Effector memory CD8-positive, alpha-beta T cell (primary cell): ENCODE measurements at regions not wholly inside any gene's neighbourhood (a gene's known extent, or its start where the extent isn't known, plus 50 kb on each side); places are given as distances from the start of the nearest gene placed in this dataset.

Experiments
- ATAC-seq: fragments of 150-1000 bp; cut with Tn5 transposase; replicated peaks from 2 replicates; pipeline ENCODE4 v1.10.0; 2021; ENCODE audit warnings: mild to moderate bottlenecking, moderate library complexity
- DNase-seq, 3 experiments: peaks; one replicate each; pipeline ENCODE4 v3.0.0; 2021
- H3K27ac Mint-ChIP-seq, 2 donors: one replicate each; pipeline ENCODE4 v1.8.0; 2022; ENCODE audit warnings: mild to moderate bottlenecking in 2 of 2, mixed read lengths in 2 of 2, moderate library complexity in 2 of 2
- H3K27me3 Mint-ChIP-seq, 2 donors: one replicate each; pipeline ENCODE4 v1.8.0; 2022; ENCODE audit warnings: mixed read lengths in 2 of 2
- H3K36me3 Mint-ChIP-seq: one replicate; pipeline ENCODE4 v1.8.0; 2022; ENCODE audit warnings: mild to moderate bottlenecking, moderate library complexity, mixed read lengths; ENCODE audit not compliant: insufficient read depth
- H3K4me1 Mint-ChIP-seq, 2 donors: one replicate each; pipeline ENCODE4 v1.8.0; 2022; ENCODE audit warnings: low read depth in 2 of 2, mixed read lengths in 2 of 2
- H3K4me3 Mint-ChIP-seq, 2 donors: one replicate each; pipeline ENCODE4 v1.8.0; 2022; ENCODE audit warnings: mild to moderate bottlenecking in 2 of 2, mixed read lengths in 2 of 2, moderate library complexity in 2 of 2
- H3K9me3 Mint-ChIP-seq, 2 donors: one replicate each; pipeline ENCODE4 v1.8.0; 2022; ENCODE audit warnings: mixed read lengths in 2 of 2

DNA sequence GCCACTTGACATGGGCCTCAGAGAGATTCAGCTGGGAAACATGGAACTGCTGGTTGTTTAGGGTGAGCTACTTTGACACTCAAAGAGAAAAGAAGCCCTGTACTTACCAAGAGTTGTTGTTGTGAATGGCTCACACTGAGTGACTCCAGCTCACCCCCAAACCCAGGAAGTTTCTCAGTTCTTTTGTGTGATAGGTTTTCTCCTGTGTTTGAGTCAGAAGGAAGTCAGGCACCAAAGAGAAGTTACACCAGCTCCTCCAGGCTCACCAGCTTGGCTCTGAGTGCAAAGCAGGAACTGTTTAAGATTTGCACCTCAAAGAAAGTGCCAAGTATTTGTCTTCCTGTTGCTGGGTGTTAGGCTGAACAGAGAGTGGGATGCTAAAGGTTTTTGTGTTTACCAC is 111.2 kb upstream of the PROX1 start:
- DNase-seq (no peak), ATAC-seq (no peak)
- no peak overlapping the region for H3K4me3 Mint-ChIP-seq
- no peaks in the 10 kb centered on the region for H3K27me3 Mint-ChIP-seq
- H3K36me3 Mint-ChIP-seq = no peaks in the 10 kb centered on the region
- no peaks in the 10 kb centered on the region for H3K4me1 Mint-ChIP-seq
- no peak overlapping the region for H3K27ac Mint-ChIP-seq
- H3K9me3 Mint-ChIP-seq = peaks cover 4 to 8% of the 10 kb centered on the region in 2 donors

DNA sequence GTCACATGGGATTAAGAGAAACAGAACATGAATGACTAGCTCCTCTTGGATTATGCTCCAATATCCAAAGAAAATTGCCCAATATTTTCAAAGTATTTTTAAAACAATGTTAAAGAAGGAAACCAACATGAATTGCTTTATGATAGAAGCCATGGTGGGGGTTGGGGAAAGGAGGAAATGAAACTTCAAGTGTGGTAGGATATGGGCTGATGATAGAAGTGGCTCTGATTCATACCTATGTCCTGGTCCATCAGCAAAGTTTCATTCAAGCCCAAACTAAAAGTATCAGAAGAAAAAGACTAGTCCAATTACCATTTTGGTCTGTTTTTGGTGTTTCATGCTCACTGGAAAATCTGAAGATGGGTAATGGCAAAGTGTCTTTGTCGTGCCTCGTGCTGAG is 104.2 kb upstream of the PROX1 start:
- Mint-ChIP-seq H3K9me3 (peaks cover 0 to 8% of the 10 kb centered on the region in 2 donors), H3K36me3 (no peaks in the 10 kb centered on the region), H3K4me1 (no peaks in the 10 kb centered on the region), H3K4me3 (no peak overlapping the region), H3K27ac (no peak overlapping the region), H3K27me3 (no peaks in the 10 kb centered on the region)
- ATAC-seq = no peak
- DNase-seq = no peak

DNA sequence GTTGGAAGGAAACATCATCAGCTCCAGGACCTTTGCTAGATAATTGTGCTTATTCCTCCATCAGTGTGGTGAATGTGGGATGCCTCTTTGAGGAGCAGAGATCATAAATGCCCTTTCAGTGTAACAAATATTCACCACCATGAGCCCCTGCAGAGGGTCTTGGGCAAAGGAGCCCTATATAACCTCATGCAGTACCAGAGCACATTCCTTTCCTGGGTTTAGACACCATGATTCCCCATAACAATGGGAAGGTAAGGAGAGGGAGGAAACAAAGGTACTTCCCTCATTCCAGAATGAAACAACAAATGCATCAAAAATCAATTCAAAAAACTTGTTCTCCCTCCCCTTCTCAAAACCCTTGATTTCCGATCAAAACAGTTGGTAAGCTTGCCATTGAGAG is 103.4 kb upstream of the PROX1 start:
- no peaks in the 10 kb centered on the region for H3K36me3 Mint-ChIP-seq
- no peak overlapping the region for H3K4me3 Mint-ChIP-seq
- no peaks in the 10 kb centered on the region for H3K27me3 Mint-ChIP-seq
- no peaks in the 10 kb centered on the region for H3K4me1 Mint-ChIP-seq
- peaks cover 0 to 8% of the 10 kb centered on the region in 2 donors for H3K9me3 Mint-ChIP-seq
- no peak for DNase-seq
- no peak for ATAC-seq
- no peak overlapping the region for H3K27ac Mint-ChIP-seq

- Mint-ChIP-seq H3K36me3 (no peaks in the 10 kb centered on the region), H3K9me3 (peaks cover 0 to 6% of the 10 kb centered on the region in 2 donors)
Observed at GRCh38 chr1:213884942-213885341, 102.8 kb upstream of the PROX1 start.

DNA sequence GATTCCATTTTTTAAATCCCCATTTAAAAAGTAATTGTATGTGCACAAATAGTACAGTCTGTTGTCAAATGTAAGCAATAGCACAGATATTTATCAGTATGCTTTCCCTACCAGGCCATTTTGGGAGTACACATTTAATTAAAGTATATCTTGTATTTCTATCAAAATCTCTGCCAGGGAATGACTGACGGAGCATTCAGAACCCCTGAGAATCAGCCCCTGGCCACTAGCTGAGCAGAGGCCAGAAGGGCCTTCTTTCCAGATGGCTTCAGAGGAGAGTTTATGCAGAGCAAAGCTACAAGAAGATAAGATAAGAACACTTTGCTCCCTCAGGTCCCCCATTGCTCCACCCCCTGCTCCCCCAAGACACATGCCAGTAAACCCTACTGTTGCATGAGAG is 99.9 kb upstream of the PROX1 start:
- Mint-ChIP-seq H3K27ac (no peak overlapping the region), H3K4me3 (no peak overlapping the region), H3K9me3 (no peaks in the 10 kb centered on the region), H3K27me3 (no peaks in the 10 kb centered on the region), H3K4me1 (no peaks in the 10 kb centered on the region), H3K36me3 (no peaks in the 10 kb centered on the region)
- no peak for DNase-seq
- no peak for ATAC-seq

More at GRCh38 chr1:213884942-213885341, 102.8 kb upstream of the PROX1 start:
- no peaks in the 10 kb centered on the region for H3K27me3 Mint-ChIP-seq
- H3K4me1 Mint-ChIP-seq = no peaks in the 10 kb centered on the region
- DNase-seq (no peak), ATAC-seq (no peak)
- no peak overlapping the region for H3K4me3 Mint-ChIP-seq
- H3K27ac Mint-ChIP-seq = no peak overlapping the region

GRCh38 chr1:213891989-213892902 is 95.5 kb upstream of the PROX1 start:
- H3K4me3 Mint-ChIP-seq = no peak overlapping the region
- ATAC-seq = no peak

DNA sequence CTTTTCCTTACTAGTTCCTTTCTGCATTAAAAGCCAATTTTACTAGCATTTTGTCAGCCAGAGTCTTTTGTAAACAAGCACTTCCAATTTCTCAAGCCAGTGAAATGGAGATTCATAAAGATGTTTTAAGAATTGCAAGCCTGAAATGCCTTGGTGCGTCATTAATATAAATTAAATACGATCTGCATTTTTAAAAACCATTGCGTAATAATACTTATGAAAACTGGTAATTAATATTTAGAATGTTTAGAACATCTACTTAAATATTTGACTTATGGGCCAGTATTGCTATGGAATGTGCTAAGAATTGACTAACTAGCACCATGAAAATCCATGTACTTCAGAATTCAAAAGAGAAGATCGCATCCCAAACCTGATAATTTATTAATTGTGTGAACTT is 89.1 kb upstream of the PROX1 start:
- Mint-ChIP-seq H3K27ac (no peak overlapping the region), H3K4me1 (no peaks in the 10 kb centered on the region), H3K36me3 (no peaks in the 10 kb centered on the region), H3K9me3 (no peaks in the 10 kb centered on the region), H3K4me3 (no peak overlapping the region), H3K27me3 (no peaks in the 10 kb centered on the region)
- DNase-seq (no peak), ATAC-seq (no peak)

More at GRCh38 chr1:213891989-213892902, 95.5 kb upstream of the PROX1 start:
- Mint-ChIP-seq H3K4me1 (no peaks in the 10 kb centered on the region), H3K27ac (no peak overlapping the region), H3K9me3 (no peaks in the 10 kb centered on the region), H3K27me3 (no peaks in the 10 kb centered on the region), H3K36me3 (no peaks in the 10 kb centered on the region)
- DNase-seq = no peak

GRCh38 chr1:213899413-213899812 is 88.4 kb upstream of the PROX1 start:
- no peak for ATAC-seq
- Mint-ChIP-seq H3K27ac (no peak overlapping the region), H3K36me3 (no peaks in the 10 kb centered on the region)

GRCh38 chr1:213905344-213905743 is 82.4 kb upstream of the PROX1 start:
- no peak for ATAC-seq
- Mint-ChIP-seq H3K4me1 (no peaks in the 10 kb centered on the region), H3K36me3 (no peaks in the 10 kb centered on the region), H3K27me3 (no peaks in the 10 kb centered on the region), H3K4me3 (no peak overlapping the region), H3K27ac (no peak overlapping the region), H3K9me3 (peaks cover 0 to 2% of the 10 kb centered on the region in 2 donors)
- no peak for DNase-seq

More at GRCh38 chr1:213899413-213899812, 88.4 kb upstream of the PROX1 start:
- no peaks in the 10 kb centered on the region for H3K4me1 Mint-ChIP-seq
- no peaks in the 10 kb centered on the region for H3K9me3 Mint-ChIP-seq
- DNase-seq = no peak
- H3K27me3 Mint-ChIP-seq = no peaks in the 10 kb centered on the region
- no peak overlapping the region for H3K4me3 Mint-ChIP-seq

GRCh38 chr1:213908521-213908920 is 79.3 kb upstream of the PROX1 start:
- H3K4me1 Mint-ChIP-seq = no peaks in the 10 kb centered on the region
- peaks cover 0 to 2% of the 10 kb centered on the region in 2 donors for H3K9me3 Mint-ChIP-seq
- ATAC-seq = no peak
- H3K27me3 Mint-ChIP-seq = no peaks in the 10 kb centered on the region
- no peak overlapping the region for H3K4me3 Mint-ChIP-seq
- no peaks in the 10 kb centered on the region for H3K36me3 Mint-ChIP-seq
- no peak overlapping the region for H3K27ac Mint-ChIP-seq
- no peak for DNase-seq

DNA sequence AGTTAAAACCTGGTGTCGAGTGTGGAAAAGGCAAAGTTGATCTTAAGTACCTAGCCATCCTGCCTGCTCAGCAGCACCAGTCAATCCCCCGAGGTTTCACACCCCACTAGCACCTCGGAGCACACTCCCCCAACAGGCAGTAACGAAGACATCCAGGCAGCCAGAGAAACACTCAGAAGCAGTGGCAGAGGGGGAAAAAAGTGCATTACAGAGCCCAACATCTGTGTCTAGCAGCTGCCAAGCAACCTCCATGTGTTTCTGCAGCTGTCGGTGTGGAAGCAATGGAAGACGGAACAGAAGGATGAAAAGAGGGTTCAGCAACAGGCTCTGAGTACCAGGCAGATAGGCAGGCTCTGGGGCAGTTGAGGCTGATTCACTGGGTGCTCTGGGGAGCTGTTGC is 73.4 kb upstream of the PROX1 start:
- no peaks in the 10 kb centered on the region for H3K36me3 Mint-ChIP-seq
- no peak overlapping the region for H3K4me3 Mint-ChIP-seq
- H3K27me3 Mint-ChIP-seq = no peaks in the 10 kb centered on the region
- no peak overlapping the region for H3K27ac Mint-ChIP-seq
- H3K4me1 Mint-ChIP-seq = no peaks in the 10 kb centered on the region
- ATAC-seq = no peak
- no peak for DNase-seq
- H3K9me3 Mint-ChIP-seq = peaks cover 0 to 1% of the 10 kb centered on the region in 2 donors

DNA sequence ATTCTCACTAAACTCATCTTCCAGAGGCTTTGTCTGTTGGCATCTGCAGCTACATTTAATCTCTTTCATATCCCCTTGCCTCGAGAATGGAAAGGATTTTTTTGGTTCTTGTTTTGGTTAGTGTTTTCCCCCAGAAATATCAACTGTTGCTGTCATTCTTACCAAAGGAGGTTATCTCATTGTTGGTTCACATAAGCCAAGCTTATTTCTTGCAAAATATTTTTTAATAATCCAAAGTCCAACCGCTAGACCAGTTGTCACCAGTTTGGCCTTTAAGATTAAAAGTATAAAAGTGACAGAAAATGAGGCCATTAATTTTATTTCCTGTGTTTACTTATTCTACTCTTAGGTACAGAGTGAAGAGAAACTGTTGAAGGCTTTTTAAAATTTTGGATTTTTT is 66.5 kb upstream of the PROX1 start:
- no peak for ATAC-seq
- H3K4me1 Mint-ChIP-seq = no peaks in the 10 kb centered on the region
- DNase-seq = no peak
- H3K9me3 Mint-ChIP-seq = peaks cover 6 to 18% of the 10 kb centered on the region in 2 donors
- no peaks in the 10 kb centered on the region for H3K27me3 Mint-ChIP-seq
- no peaks in the 10 kb centered on the region for H3K36me3 Mint-ChIP-seq
- H3K4me3 Mint-ChIP-seq = no peak overlapping the region
- H3K27ac Mint-ChIP-seq = no peak overlapping the region

GRCh38 chr1:213921712-213922111 is 66.1 kb upstream of the PROX1 start:
- peaks cover 6 to 18% of the 10 kb centered on the region in 2 donors for H3K9me3 Mint-ChIP-seq
- DNase-seq = no peak
- no peaks in the 10 kb centered on the region for H3K4me1 Mint-ChIP-seq
- no peak for ATAC-seq
- H3K36me3 Mint-ChIP-seq = no peaks in the 10 kb centered on the region
- H3K27ac Mint-ChIP-seq = no peak overlapping the region
- no peak overlapping the region for H3K4me3 Mint-ChIP-seq
- no peaks in the 10 kb centered on the region for H3K27me3 Mint-ChIP-seq

DNA sequence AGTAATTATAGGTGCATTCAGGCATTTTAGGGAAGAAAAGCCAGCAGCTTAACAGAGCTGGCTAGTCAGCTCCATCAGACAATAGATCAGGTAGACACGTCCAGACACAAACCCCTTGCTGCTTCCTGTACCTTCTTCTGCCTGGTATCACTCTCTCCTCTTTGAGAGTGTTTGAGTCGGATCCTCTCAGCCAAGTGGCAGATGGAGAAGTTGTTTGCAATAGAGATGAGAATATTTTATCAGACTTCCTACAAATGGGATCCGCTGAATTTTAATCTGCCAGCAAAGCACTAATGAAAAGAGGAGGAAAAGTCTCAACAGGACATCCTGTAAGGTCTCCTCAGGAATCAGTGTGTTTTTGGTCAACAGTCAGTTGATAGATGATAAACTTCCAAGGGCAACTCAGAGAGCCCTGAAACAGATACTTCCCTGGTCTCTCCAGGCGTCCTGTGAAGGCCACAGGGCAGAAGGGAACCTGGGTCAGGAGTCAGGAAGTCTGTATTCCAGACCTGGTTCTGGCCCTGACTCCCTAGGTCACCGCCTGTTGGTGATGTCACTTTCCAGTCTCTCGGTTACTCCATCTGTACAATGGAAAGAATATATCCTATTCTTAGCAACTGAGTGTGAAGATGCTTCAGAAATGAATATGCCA is 62.1 kb upstream of the PROX1 start:
- Mint-ChIP-seq H3K4me1 (no peaks in the 10 kb centered on the region), H3K36me3 (no peaks in the 10 kb centered on the region), H3K27me3 (no peaks in the 10 kb centered on the region), H3K4me3 (no peak overlapping the region), H3K27ac (no peak overlapping the region), H3K9me3 (peaks cover 4 to 18% of the 10 kb centered on the region in 2 donors)
- ATAC-seq (no peak), DNase-seq (no peak)
